ENCODE measurements at regions not wholly inside any gene's neighbourhood (a gene's known extent, or its start where the extent isn't known, plus 50 kb on each side); places are given as distances from the start of the nearest gene placed in this dataset.

GRCh38 chr14:49106741-49107667 is 479.2 kb downstream of the RPS29 start:
- ChIA-PET CTCF (no interaction called here), POLR2A (ENCODE audit: low non-redundant PET) (no interaction called here)
- H3K27me3 ChIP-seq (replicated peaks; ENCODE audit: insufficient read depth, low read depth, low read length, poor library complexity), result no peaks in the 10 kb centered on the region
- DNase-seq (ENCODE audit: low spot score), result no peak
- no peaks in the 10 kb centered on the region for H3K36me3 ChIP-seq (ENCODE audit: insufficient read depth, low read length, poor library complexity, severe bottlenecking)
- H3K9me3 ChIP-seq (ENCODE audit: low read depth, low read length, poor library complexity, severe bottlenecking), result no peaks in the 10 kb centered on the region
- BruUV-seq (replicated peaks), result no TSS peak
- intact Hi-C loops (cut with micrococcal nuclease; ENCODE audit: unreplicated experiment), result no loop called here
- H3K4me3 ChIP-seq (ENCODE audit: low read depth, low read length, poor library complexity, severe bottlenecking), result no peak overlapping the region
- H3K27ac ChIP-seq (ENCODE audit: low read depth, low read length, poor library complexity, severe bottlenecking), result no peak overlapping the region
- TF ChIP-seq EZH2 (IDR thresholded peaks at IDR 0.05; ENCODE audit: borderline replicate concordance, low read depth, low read length, poor library complexity, severe bottlenecking), result no peak
- H3K4me1 ChIP-seq (ENCODE audit: insufficient read depth, low read length, poor library complexity, severe bottlenecking), result no peaks in the 10 kb centered on the region

DNA sequence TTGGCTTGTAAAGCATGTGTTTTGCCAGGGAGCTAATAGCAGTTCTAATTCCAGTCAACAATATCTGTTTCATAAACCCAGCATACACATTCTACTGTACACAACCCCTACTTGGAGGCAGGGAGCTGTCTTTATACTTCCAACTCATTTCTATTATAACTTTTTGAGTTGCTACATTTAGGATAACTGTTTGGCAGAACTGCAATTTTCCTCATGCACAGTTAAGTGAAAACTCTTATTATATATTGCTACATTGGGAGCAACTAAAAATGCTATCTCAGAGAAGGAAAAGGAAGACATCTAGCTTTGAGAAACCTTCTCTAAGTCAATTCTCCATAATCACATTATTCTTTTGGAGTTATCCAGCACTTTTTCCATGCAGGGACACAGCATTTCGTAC is 480.2 kb downstream of the RPS29 start:
- Histone ChIP-seq H3K27ac (ENCODE audit: low read depth, low read length, poor library complexity, severe bottlenecking) (no peak overlapping the region), H3K36me3 (ENCODE audit: insufficient read depth, low read length, poor library complexity, severe bottlenecking) (no peaks in the 10 kb centered on the region), H3K9me3 (ENCODE audit: low read depth, low read length, poor library complexity, severe bottlenecking) (no peaks in the 10 kb centered on the region), H3K4me3 (ENCODE audit: low read depth, low read length, poor library complexity, severe bottlenecking) (no peak overlapping the region), H3K27me3 (replicated peaks; ENCODE audit: insufficient read depth, low read depth, low read length, poor library complexity) (no peaks in the 10 kb centered on the region), H3K4me1 (ENCODE audit: insufficient read depth, low read length, poor library complexity, severe bottlenecking) (no peaks in the 10 kb centered on the region)
- TF ChIP-seq, protein P1, sequence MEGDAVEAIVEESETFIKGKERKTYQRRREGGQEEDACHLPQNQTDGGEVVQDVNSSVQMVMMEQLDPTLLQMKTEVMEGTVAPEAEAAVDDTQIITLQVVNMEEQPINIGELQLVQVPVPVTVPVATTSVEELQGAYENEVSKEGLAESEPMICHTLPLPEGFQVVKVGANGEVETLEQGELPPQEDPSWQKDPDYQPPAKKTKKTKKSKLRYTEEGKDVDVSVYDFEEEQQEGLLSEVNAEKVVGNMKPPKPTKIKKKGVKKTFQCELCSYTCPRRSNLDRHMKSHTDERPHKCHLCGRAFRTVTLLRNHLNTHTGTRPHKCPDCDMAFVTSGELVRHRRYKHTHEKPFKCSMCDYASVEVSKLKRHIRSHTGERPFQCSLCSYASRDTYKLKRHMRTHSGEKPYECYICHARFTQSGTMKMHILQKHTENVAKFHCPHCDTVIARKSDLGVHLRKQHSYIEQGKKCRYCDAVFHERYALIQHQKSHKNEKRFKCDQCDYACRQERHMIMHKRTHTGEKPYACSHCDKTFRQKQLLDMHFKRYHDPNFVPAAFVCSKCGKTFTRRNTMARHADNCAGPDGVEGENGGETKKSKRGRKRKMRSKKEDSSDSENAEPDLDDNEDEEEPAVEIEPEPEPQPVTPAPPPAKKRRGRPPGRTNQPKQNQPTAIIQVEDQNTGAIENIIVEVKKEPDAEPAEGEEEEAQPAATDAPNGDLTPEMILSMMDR (conservative IDR thresholded peaks at IDR 0.05; ENCODE audit: low read depth, low read length), result no peak
- TF ChIP-seq EZH2 (IDR thresholded peaks at IDR 0.05; ENCODE audit: borderline replicate concordance, low read depth, low read length, poor library complexity, severe bottlenecking), result no peak
- no peak for DNase-seq (ENCODE audit: low spot score)
- CTCF ChIA-PET, result no interaction called here
- no TSS peak for BruUV-seq (replicated peaks)
- intact Hi-C loops (cut with micrococcal nuclease; ENCODE audit: unreplicated experiment), result no loop called here
- POLR2A ChIA-PET (ENCODE audit: low non-redundant PET), result no interaction called here

- no peaks in the 10 kb centered on the region for H3K4me1 ChIP-seq (ENCODE audit: insufficient read depth, low read length, poor library complexity, severe bottlenecking)
- POLR2A ChIA-PET (ENCODE audit: low non-redundant PET), result no interaction called here
- intact Hi-C loops (cut with micrococcal nuclease; ENCODE audit: unreplicated experiment), result no loop called here
- no peaks in the 10 kb centered on the region for H3K36me3 ChIP-seq (ENCODE audit: insufficient read depth, low read length, poor library complexity, severe bottlenecking)
- CTCF ChIA-PET, result no interaction called here
- H3K9me3 ChIP-seq (ENCODE audit: low read depth, low read length, poor library complexity, severe bottlenecking), result no peaks in the 10 kb centered on the region
- H3K27me3 ChIP-seq (replicated peaks; ENCODE audit: insufficient read depth, low read depth, low read length, poor library complexity), result no peaks in the 10 kb centered on the region
- no peak for DNase-seq (ENCODE audit: low spot score)
- no peak overlapping the region for H3K4me3 ChIP-seq (ENCODE audit: low read depth, low read length, poor library complexity, severe bottlenecking)
- TF ChIP-seq, protein P1 (conservative IDR thresholded peaks at IDR 0.05; ENCODE audit: low read depth, low read length), result no peak
- TF ChIP-seq EZH2 (IDR thresholded peaks at IDR 0.05; ENCODE audit: borderline replicate concordance, low read depth, low read length, poor library complexity, severe bottlenecking), result no peak
- BruUV-seq (replicated peaks), result no TSS peak
- H3K27ac ChIP-seq (ENCODE audit: low read depth, low read length, poor library complexity, severe bottlenecking), result no peak overlapping the region
Observed at GRCh38 chr14:49105512-49105911, 480.7 kb downstream of the RPS29 start.

DNA sequence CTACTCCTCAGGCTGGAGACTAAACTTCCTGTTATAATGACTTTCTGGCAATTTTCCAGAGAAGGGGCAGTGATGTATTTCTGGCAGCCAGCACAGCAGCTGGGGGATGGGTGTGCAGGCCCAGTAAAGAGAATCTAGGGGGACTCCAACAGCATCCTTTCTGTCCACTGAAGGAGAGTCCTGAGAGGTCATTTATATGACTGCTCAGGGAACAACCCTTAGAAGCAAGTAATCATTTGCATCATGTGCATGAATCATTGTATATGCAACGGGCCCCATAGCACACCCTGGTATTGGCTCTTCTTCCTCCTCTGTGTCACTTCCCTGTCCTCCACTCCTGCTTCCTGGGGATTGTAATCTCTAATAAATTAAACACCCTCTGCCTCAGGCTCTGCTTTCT is 493.8 kb downstream of the RPS29 start:
- H3K4me3 ChIP-seq (ENCODE audit: low read depth, low read length, poor library complexity, severe bottlenecking), result no peak overlapping the region
- CTCF ChIA-PET, result no interaction called here
- no peaks in the 10 kb centered on the region for H3K27me3 ChIP-seq (replicated peaks; ENCODE audit: insufficient read depth, low read depth, low read length, poor library complexity)
- peak; percentile 2 for DNase-seq (ENCODE audit: low spot score)
- no peaks in the 10 kb centered on the region for H3K4me1 ChIP-seq (ENCODE audit: insufficient read depth, low read length, poor library complexity, severe bottlenecking)
- no peaks in the 10 kb centered on the region for H3K9me3 ChIP-seq (ENCODE audit: low read depth, low read length, poor library complexity, severe bottlenecking)
- H3K36me3 ChIP-seq (ENCODE audit: insufficient read depth, low read length, poor library complexity, severe bottlenecking), result no peaks in the 10 kb centered on the region
- TF ChIP-seq EZH2 (IDR thresholded peaks at IDR 0.05; ENCODE audit: borderline replicate concordance, low read depth, low read length, poor library complexity, severe bottlenecking), result no peak
- TF ChIP-seq, protein P1 (conservative IDR thresholded peaks at IDR 0.05; ENCODE audit: low read depth, low read length), result no peak
- BruUV-seq (replicated peaks), result no TSS peak
- intact Hi-C loops (cut with micrococcal nuclease; ENCODE audit: unreplicated experiment), result no loop called here
- H3K27ac ChIP-seq (ENCODE audit: low read depth, low read length, poor library complexity, severe bottlenecking), result no peak overlapping the region
- POLR2A ChIA-PET (ENCODE audit: low non-redundant PET), result no interaction called here
